BJ (cell line): ENCODE measurements at regions not wholly inside any gene's neighbourhood (a gene's known extent, or its start where the extent isn't known, plus 50 kb on each side); places are given as distances from the start of the nearest gene placed in this dataset.
A peak's percentile ranks its signal among the peaks of the same experiment; 100 is the strongest.

Experiments used
- CTCF ChIA-PET: fragments of 350-600 bp; formaldehyde crosslinking; extraction: SDS; loops from one replicate; lab custom pipeline; 2021; ENCODE audit warnings: antibody characterized with exemption, inconsistent platforms; lab: Yijun Ruan, JAX
- POLR2A ChIA-PET: fragments of 300-600 bp; sonication (Branson Sonifier 250); formaldehyde crosslinking; extraction: SDS; loops from one replicate; lab custom pipeline; 2021; ENCODE audit warnings: antibody characterized with exemption; lab: Charles Lee
- DNase-seq: peaks from one replicate; pipeline ENCODE4 v3.0.0-alpha.2; 2011; ENCODE audit warnings: low read depth
- H3K27me3 ChIP-seq: 2 replicates; pipeline ENCODE4 v1.6.0; 2011; ENCODE audit warnings: low read length; ENCODE audit not compliant: control insufficient read depth, insufficient read depth
- H3K36me3 ChIP-seq: 2 replicates; pipeline ENCODE4 v1.5.1; 2011; ENCODE audit warnings: low read length; ENCODE audit not compliant: control insufficient read depth, insufficient read depth
- H3K4me3 ChIP-seq: 2 replicates; pipeline ENCODE4 v1.5.1; 2011; ENCODE audit warnings: low read depth, mild to moderate bottlenecking, control low read depth, low read length
- CTCF ChIP-seq: IDR thresholded peaks from 2 replicates; pipeline ENCODE4 v1.5.1; 2011; ENCODE audit warnings: low read depth, mild to moderate bottlenecking, control low read depth, inconsistent platforms, low read length, moderate library complexity; ENCODE audit not compliant: insufficient read depth

- no peak for TF ChIP-seq CTCF
- Histone ChIP-seq H3K4me3 (no peak overlapping the region), H3K36me3 (no peaks in the 10 kb centered on the region), H3K27me3 (no peaks in the 10 kb centered on the region)
- DNase-seq, result no peak
- POLR2A ChIA-PET, result no interaction called here
- CTCF ChIA-PET, result no interaction called here
Observed at GRCh38 chr13:90299238-90299637, 1048.2 kb upstream of the MIR17HG start.

GRCh38 chr13:90300015-90300414, 1047.5 kb upstream of the MIR17HG start:
- ChIA-PET POLR2A (no interaction called here), CTCF (no interaction called here)
- no peaks in the 10 kb centered on the region for H3K27me3 ChIP-seq
- no peak overlapping the region for H3K4me3 ChIP-seq
- DNase-seq, result no peak
- no peaks in the 10 kb centered on the region for H3K36me3 ChIP-seq
- no peak for TF ChIP-seq CTCF

- TF ChIP-seq CTCF, result no peak
- no peaks in the 10 kb centered on the region for H3K36me3 ChIP-seq
Observed at GRCh38 chr13:90302107-90302506, 1045.4 kb upstream of the MIR17HG start.

GRCh38 chr13:90305796-90306195, 1041.7 kb upstream of the MIR17HG start:
- no peak for TF ChIP-seq CTCF
- ChIA-PET CTCF (no interaction called here), POLR2A (no interaction called here)
- DNase-seq, result no peak
- Histone ChIP-seq H3K36me3 (no peaks in the 10 kb centered on the region), H3K27me3 (no peaks in the 10 kb centered on the region), H3K4me3 (no peak overlapping the region)

More at GRCh38 chr13:90302107-90302506, 1045.4 kb upstream of the MIR17HG start:
- ChIA-PET POLR2A (no interaction called here), CTCF (no interaction called here)
- Histone ChIP-seq H3K27me3 (no peaks in the 10 kb centered on the region), H3K4me3 (no peak overlapping the region)
- peak; percentile 21 for DNase-seq

- H3K4me3 ChIP-seq, result no peak overlapping the region
- no peak for TF ChIP-seq CTCF
- ChIA-PET POLR2A (no interaction called here), CTCF (no interaction called here)
- H3K36me3 ChIP-seq, result no peaks in the 10 kb centered on the region
- no peak for DNase-seq
- no peaks in the 10 kb centered on the region for H3K27me3 ChIP-seq
Observed at GRCh38 chr13:90307136-90307535, 1040.4 kb upstream of the MIR17HG start.
